COLO668 (cell line): ENCODE measurements at regions not wholly inside any gene's neighbourhood (a gene's known extent, or its start where the extent isn't known, plus 50 kb on each side); places are given as distances from the start of the nearest gene placed in this dataset.
"Not testable (repeated sequence)": the region's sequence is repeated elsewhere in the genome, so short reads cannot be mapped to it uniquely, and the experiment has no call there.

ENCODE experiments used
- DNase-seq: peaks from one replicate; lab custom pipeline; 2025; ENCODE audit not compliant: unreplicated experiment; lab: John Stamatoyannopoulos, UW

DNA sequence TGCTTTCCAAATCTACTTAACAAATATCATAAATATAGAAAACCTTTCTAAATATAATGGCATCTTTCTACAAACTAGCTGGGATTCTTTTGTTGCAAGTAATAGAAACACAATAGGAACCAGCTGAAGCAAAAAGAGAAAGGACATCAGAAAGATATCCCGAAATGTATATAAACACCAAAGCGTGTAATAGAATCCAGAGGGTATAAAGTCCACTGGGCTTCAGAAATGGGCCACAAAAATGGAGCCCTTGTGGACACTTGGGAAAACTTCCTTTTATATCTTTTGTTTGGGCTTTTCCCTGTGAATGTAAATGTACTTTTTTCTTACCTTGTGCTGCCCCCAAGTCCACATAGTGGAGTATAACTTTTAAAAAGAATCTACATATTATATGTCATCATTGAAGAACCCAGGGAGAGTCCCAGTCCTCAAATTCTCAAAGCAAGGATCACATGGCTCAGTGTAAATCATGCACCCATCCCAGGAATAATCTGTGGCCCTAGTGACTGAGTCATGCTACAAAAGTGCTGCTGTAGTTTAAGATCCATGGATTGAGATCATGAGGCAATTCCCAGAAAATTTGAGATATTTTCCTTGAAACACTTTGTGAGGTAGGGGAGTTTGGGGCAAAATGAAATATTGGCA is 457.0 kb downstream of the EPM2A start:
- DNase-seq, result no peak

DNA sequence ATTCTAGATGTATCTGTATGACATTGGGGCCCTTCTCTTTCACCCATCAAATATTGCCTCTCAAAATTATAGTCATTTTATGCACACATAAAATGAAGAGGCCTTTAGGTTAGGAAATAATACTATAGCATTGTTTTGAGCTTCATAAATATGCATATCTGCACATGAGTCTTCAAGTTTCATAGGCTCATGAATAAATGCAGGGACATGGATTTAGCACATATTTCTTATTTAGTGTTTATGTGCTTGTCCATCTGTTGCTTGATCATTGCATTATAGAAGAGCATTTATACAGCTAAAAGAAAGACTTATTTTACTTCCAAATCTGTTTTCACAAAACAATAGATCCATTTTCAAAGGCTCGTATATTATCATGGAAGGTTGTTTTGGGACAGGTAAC is 455.8 kb downstream of the EPM2A start:
- no peak for DNase-seq

DNA sequence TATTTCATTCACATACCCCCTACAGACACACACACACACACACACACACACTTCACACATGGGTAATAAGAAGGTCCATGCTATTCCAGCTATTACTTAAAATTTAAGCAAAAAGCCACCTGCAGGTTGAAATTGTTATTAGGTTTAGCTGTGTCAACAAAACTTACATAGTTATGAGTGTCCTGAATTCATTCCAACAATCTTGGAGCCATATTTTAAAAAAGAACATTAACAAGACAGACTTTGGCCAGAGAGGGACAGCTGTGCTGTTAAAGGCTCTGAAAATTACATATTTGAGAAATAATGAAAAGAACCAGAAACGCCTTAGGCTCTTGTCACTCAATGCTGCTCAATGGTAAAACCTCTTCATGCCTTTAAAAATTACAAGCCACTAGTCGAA is 455.3 kb downstream of the EPM2A start:
- no peak for DNase-seq

DNA sequence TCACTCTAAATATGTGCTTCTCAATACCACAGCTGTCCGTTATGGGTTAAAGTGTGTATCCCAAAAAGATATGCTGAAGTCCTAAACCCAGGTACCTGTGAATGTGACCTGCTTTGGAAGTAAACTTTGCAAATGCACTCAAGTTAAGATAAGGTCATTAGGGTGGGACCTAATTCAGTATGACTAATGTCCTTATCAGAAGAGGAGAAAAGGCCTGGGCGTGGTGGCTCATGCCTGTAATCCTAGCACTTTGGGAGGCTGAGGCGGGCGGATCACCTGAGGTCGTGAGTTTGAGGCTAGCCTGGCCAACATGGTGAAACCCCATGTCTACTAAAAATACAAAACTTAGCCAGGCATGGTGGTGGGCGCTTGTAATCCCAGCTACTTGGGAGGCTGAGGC is 452.1 kb downstream of the EPM2A start:
- DNase-seq, result not testable (repeated sequence)

DNA sequence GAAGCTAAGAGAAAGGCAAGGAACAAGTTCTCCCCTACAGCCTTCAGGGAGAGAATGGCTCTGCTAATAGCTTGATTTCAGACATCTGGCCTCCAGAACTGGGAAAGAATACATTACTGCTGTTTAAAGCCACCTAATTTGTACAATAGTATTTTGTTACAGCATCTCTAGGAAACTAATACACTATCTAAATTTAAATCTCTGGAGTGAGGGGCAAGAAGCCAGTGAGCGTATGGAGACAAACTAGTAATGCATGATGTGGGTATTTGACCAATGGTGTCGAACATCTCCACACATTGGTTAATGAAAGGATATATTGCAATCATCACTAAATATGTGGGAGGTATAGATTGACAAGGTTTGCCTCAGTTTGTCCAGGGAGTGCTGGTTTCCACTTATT is 451.5 kb downstream of the EPM2A start:
- DNase-seq, result no peak

DNA sequence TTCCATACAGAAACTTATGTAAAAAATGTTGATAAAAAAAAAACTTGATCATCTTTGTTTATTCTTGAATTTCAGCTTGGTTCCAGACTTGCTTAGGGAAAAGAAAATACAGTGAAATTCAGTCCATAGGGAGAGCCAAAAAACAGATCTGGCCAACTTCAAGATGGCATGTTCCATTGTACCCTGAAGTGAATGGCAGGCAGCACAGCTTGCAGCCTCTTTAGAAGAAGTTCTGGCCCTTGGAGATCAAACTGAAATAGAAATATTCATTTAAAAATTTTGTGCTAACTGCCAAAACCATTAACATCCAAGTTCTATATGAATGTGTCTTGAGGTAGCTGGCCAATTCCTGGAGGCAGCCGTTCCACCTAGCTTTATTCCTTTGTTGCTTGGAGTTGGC is 448.4 kb downstream of the EPM2A start:
- no peak for DNase-seq

DNA sequence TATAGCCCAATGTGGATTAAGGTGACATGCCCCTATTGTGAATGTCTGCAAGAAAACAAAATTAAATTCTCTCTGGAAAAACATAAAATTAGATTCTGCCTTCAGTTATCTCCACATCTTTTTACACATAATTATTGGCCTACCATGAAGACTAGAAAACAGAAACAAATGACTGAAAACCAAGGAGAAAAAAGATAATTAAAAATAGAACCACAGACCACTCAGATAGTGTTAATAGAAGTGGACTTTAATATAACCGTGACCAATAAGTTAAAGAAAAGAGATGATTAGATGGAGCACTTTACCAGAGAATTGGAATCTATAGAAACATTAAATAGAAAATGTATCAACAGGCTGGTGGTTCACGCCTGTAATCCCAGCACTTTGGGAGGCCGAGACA is 445.7 kb downstream of the EPM2A start:
- no peak for DNase-seq

DNA sequence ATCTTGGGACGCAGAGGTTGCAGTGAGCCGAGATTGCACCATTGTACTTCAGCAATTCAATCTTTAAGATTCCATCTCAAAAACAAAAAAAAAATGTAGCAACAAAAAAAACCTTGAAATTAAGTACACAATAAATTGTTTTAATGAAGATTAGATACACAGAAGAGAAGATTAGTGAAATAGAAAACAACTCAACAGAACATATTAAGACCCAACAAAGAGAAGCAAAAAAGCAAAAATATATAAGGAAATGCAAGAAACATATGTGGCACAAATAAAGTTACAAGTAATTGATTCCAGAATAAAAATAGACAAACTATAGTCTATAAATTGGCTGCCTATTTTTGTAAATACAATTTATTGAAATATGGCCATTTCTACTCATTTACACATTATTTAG is 445.2 kb downstream of the EPM2A start:
- DNase-seq, result no peak

DNA sequence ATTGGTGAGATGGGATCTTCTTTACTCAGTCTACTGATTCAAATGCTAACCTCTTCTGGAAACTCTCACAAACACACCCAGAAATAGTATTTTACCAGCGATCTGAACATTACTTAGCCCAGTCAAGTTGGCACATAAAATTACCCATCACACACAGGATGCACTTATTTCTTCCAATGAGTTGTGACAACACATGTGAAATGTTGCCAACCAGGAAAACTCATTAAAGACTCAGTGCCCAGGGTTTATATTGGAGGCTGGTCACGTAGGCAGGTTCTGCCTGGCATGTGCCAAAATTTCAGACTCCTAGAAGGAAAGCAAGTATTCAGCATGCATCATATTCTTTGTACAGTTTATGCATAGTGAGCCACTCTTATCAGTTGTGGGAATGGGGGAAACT is 443.3 kb downstream of the EPM2A start:
- no peak for DNase-seq

DNA sequence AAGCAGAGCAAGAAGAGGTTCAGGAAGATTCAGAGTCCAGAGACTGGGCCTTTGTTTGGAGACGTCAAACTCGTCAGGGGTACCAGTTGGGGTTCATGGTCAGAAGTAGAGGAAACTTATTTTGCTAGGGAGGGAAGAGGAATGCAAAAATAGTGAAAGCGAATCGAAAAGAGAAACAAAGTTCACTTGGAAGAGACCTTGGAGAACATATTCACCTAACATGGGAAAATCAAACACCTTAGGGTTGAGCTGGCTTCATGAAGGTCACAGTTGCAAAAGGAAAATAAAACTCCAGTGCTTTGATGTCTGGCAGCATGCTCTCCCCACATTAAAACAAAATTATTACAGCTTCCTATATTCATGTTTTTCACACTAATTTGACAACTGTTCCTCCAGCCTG is 440.4 kb downstream of the EPM2A start:
- no peak for DNase-seq

DNA sequence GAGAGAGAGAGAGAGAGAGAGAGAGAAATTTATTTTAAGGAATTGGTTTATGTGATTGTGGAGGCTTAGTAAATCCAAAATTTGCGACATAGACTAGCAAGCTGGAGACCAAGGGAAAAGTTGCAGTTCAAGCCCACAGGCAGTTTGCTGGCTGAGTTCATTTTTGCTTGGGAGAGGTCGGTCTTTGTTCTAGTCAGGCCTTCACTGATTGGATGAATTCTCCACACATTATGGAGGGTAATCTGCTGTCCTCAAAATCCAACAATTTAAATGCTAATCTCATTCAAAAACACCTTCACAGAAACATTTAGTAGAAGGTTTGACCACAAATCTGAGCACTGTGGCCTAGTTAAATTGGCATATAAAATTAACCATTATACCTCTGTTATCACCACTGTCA is 439.6 kb downstream of the EPM2A start:
- DNase-seq, result no peak

DNA sequence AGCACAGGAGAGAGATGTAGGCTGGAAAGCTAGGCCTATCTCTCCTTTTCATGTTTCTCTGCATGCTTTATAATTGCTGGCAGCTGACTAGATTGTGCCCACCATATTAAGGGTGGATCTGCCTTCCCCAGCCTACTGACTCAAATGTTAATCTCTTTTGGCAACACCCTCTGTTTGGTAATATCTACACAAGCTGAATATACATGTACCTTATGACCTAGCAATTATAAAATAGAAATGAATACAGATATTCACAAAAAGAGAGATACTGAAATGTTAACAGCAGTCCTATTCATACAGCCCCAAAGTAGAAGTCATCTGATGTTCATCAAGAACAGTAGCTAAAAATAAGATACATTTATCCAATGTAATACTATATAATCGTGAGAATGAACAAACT is 429.6 kb downstream of the EPM2A start:
- DNase-seq, result no peak

DNA sequence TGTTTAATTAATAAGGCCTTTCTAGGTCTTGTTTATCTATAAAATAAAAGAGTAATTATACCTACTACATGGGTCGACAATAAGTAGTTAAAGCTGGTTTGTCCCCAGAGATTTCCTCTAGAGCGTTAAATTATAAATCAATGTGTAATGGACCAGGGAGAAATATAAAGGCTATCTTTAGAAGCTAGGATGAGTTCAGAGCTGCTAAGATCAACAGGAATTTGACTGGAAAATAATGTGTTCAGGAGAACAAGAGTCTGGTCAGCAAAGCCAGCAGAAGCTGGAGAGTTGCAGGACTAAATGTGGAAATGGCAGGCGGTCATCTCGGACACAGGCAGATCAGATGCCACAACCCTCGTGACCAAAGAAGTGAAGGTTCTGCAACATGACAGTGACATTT is 428.8 kb downstream of the EPM2A start:
- DNase-seq, result no peak

DNA sequence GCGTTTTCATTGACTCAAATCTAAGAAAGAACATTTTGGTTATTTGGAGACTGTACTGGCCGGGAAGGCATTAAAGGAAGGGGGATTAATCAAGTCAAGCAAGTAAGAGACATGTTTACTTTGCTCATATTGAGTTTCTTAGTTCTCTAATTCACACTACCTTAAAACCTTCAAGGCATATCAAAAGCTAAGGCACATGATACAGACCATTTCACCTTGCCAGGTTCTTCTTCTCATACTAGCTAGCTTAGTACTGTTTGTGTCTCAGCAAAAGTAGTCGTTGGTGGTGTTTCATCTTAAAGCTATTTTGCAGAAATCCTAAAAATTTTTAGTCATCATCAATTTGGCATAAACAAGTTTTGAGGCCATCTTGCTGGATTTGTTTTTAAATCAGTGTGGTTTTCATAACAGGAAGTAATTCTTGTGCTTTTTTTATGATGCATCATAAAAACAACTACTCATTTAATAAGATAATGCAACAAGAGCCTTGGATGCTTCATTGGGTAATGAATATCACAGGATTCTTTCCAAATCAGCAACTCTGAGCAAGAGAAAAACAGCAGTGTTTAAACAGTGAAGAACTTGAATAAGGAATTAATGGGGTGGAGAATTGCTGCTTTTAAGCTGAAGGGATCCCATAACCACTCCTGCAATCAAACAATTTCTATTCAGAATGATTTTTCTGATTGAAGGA is 425.3 kb downstream of the EPM2A start:
- no peak for DNase-seq

DNA sequence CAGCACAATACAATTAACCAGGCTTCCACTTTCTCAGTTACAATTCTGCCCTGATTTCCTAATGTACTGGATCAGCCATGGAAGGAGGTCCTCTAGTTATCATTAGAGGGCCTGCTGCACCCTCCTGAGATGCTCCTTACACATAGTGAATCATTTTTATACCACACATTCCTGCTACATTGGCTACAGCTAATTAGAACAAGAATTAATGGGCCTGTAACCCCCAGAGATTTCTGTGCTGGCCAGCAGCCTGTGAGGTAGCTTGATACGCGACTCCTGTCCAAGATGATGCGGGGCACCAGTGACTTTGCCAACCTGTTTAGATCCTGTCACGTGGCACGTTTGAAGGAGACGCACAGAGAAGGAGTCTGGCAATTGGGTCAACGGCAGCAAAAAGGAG is 422.8 kb downstream of the EPM2A start:
- DNase-seq, result no peak

DNA sequence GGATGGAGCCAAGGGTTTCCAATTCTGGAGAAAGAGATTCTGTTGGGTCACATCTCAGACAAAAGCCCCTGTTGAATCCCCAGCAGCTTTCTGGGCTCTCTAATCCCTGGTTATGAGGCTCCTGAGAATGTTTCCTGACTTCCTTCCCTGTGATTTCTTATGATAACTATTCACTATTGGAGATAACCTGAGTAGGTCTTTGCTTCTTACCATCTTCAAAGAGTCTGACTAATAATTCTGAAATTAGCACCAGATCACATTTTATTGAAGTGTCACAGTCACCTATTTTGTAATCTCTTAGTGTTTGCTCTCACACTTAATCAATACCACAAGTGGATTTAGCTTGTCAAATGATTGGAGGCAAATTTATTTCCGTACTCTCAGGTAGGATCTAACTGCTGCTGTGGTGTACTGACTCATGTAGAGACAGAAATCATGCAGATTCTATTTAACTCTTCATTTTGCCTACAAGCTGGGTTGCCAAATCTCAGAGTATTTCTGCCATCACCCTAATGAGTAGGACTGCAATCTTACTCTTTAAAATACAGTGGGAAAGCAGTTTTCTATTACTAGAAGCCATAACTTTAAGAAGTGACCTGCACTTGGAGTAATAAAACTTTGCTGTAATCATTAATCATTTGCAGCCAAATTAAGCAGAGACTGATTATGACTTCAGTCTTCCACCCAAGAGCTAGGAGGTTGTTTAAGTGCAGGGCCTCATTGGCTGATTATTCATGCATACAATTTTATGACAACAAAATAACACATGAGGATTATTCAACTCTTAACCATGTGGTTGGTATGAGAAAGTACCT is 422.1 kb downstream of the EPM2A start:
- DNase-seq, result no peak

DNA sequence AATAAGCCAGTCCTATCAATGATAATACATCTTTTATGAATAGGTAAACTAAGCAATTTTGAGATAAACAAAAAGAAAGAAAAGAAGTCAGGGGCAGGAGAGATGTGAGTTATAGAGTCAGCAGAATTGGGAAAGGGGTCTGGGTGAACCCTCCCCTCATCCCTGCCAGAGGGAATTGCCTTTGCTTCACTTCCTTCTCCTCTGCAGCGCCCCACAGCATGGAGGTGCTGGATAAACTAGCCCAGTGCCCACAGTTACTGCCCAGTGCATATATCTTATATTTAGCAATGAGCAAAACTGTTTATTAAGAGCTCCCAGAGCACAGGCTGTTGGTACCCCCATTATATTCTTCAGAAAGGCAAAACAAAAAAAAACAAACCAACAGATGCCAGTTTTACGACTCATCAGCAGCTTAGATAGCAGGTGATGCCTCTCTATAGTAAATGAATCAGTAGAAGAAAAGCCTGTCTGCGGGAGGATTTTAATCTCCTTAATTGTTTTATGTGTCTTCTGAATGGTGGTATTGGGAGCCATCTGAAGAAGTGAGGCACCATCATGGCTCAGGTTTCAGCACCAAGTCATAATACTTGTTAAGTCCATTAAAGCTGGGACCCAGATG is 419.2 kb downstream of the EPM2A start:
- DNase-seq, result no peak

DNA sequence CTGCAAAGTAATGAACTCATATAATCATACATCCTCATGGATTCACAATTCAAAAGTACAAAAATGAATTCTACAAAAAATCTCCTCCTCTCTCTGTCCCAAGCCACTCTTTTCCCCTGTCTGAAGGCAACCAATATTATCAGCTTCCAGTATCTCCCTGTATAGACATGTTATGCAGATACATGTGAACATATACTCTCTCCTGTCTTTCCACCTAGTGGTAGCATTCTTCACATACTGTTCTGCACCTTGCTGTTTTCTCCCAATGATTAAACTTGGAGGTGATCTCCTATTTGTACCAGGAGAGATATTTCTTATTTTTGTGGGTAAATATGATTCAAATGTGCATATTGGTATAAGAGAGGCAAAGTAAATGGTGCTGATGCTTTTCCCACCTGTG is 416.4 kb downstream of the EPM2A start:
- DNase-seq, result no peak

DNA sequence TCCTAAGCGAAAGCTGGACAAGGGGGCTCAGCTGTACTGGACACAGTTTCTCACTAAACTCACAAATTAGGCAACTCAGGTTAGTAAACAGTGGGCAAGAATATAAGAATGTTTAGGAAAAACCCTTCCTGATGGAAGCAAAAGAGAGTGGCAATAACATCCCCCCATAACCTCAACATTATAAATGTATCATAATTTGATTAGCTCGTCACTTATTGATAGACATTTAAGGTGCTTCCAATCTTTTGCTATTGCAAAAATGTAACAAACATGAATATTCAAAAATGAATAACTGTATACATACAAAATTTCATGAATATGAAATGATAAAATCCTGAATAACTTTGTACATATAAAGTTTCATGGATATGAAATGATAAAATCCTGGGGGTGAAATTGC is 415.7 kb downstream of the EPM2A start:
- no peak for DNase-seq

DNA sequence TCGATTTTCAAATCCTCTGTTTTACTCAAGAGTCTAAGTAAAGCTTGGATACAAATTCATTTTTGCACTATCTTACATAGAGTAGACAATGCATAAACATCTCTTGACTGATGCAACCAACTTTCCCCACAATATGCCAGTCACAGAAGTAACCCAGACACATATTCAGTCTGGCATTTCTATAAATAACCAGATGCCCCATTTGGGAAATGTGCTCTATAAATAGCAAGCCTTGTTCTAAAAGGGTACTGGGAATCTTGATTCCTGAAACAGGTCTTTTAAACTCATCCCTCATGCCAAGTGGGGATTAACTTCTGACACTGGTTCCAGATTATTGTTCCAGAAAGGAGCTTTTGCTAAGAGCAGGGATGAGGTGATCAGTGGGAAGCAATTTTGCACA is 411.7 kb downstream of the EPM2A start:
- DNase-seq, result no peak

DNA sequence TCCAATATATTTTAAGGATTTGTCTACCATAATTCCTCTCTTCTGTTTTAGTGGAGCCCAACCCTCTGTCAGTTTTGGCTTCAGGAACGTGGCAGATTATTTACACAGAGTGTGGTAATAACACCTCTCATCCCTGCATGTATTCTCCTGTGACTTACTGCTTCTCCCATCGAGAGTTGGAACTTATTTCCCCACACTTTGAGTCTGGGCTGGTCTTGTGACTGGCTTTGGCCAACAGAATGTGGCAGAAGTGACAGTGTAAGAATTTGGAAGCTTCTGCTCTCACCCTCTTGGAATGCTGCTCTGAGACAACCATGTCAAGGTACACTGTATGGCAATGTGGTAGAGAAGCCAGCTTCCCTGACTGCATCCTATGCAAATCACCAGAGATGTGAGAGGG is 407.7 kb downstream of the EPM2A start:
- DNase-seq, result no peak

DNA sequence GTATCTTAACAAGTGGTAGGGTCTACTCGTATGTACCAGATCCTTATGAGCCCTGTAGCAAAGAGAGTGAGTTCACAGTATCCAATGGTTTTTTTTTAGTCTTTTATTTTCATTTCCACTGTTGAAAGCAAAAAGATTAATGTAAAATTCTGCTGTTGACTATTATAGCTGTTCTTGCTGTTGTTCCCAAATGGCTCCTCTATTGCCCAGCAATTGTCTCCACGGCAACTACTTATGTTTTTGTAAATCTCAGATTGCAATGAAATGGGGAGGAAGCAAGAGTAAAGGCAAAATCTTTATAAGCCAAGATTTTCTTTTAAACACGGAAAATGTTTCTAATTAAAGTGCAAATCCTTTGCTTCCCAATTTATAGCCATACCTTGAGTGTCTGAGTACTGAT is 406.1 kb downstream of the EPM2A start:
- DNase-seq, result no peak
